NT2/D1 (cell line): ENCODE measurements at regions not wholly inside any gene's neighbourhood (a gene's known extent, or its start where the extent isn't known, plus 50 kb on each side); places are given as distances from the start of the nearest gene placed in this dataset.

Experiments
- DNase-seq: peaks from one replicate; pipeline ENCODE4 v3.0.0-alpha.2; 2011; ENCODE audit warnings: low read depth, low spot score
- H3K27me3 ChIP-seq: 2 replicates; pipeline ENCODE4 v1.6.0; 2011; ENCODE audit warnings: mild to moderate bottlenecking; ENCODE audit not compliant: insufficient read length, insufficient read depth
- H3K36me3 ChIP-seq: 2 replicates; pipeline ENCODE4 v1.6.1; 2011; ENCODE audit warnings: mild to moderate bottlenecking, low read length, mixed read lengths; ENCODE audit not compliant: insufficient read depth, insufficient read length
- H3K4me1 ChIP-seq: 2 replicates; pipeline ENCODE4 v1.5.1; 2011; ENCODE audit not compliant: insufficient read depth, insufficient read length
- H3K4me3 ChIP-seq: 2 replicates; pipeline ENCODE4 v1.5.1; 2011; ENCODE audit warnings: low read depth; ENCODE audit not compliant: insufficient read length
- H3K9ac ChIP-seq: 2 replicates; pipeline ENCODE4 v1.6.0; 2011; ENCODE audit warnings: low read depth; ENCODE audit not compliant: insufficient read length
- H3K9me3 ChIP-seq: 2 replicates; pipeline ENCODE4 v1.5.1; 2011; ENCODE audit warnings: mild to moderate bottlenecking, low read length; ENCODE audit not compliant: insufficient read depth
- SUZ12 ChIP-seq: IDR thresholded peaks from 2 replicates; pipeline ENCODE4 v1.6.1; 2011; ENCODE audit not compliant: insufficient read length, insufficient read depth; ENCODE audit errors: extremely low read depth
- YY1 ChIP-seq: IDR thresholded peaks from 2 replicates; pipeline ENCODE4 v1.6.1; 2011; ENCODE audit not compliant: insufficient read length, insufficient read depth
- ZNF274 ChIP-seq: IDR thresholded peaks from 2 replicates; pipeline ENCODE4 v1.6.1; 2011; ENCODE audit warnings: mild to moderate bottlenecking, low read depth, low read length

- H3K27me3 ChIP-seq, result no peaks in the 10 kb centered on the region
- H3K9ac ChIP-seq, result no peak overlapping the region
Observed at GRCh38 chr14:81673930-81674329, 140.3 kb upstream of the SEL1L start.

GRCh38 chr14:81676395-81676794 lies 142.7 kb upstream of the SEL1L start:
- H3K9ac ChIP-seq, result no peak overlapping the region
- DNase-seq, result no peak
- H3K4me1 ChIP-seq, result no peaks in the 10 kb centered on the region
- no peak for TF ChIP-seq SUZ12
- no peak for TF ChIP-seq YY1
- TF ChIP-seq ZNF274, result no peak
- peaks cover 8% of the 10 kb centered on the region; the same call in 1 of the 2 replicates for H3K9me3 ChIP-seq
- no peak overlapping the region for H3K4me3 ChIP-seq
- H3K36me3 ChIP-seq, result no peaks in the 10 kb centered on the region
- no peaks in the 10 kb centered on the region for H3K27me3 ChIP-seq

More at GRCh38 chr14:81673930-81674329, 140.3 kb upstream of the SEL1L start:
- Histone ChIP-seq H3K9me3 (peaks cover 9% of the 10 kb centered on the region; the same call in 1 of the 2 replicates), H3K4me3 (no peak overlapping the region), H3K36me3 (no peaks in the 10 kb centered on the region), H3K4me1 (no peaks in the 10 kb centered on the region)
- TF ChIP-seq YY1, result no peak
- no peak for TF ChIP-seq SUZ12
- no peak for TF ChIP-seq ZNF274
- DNase-seq, result no peak

GRCh38 chr14:81676879-81677278 lies 143.2 kb upstream of the SEL1L start:
- Histone ChIP-seq H3K4me1 (no peaks in the 10 kb centered on the region), H3K4me3 (no peak overlapping the region), H3K9ac (no peak overlapping the region), H3K36me3 (no peaks in the 10 kb centered on the region), H3K9me3 (peaks cover 8% of the 10 kb centered on the region; the same call in 1 of the 2 replicates), H3K27me3 (no peaks in the 10 kb centered on the region)
- TF ChIP-seq ZNF274, result no peak
- no peak for TF ChIP-seq YY1
- no peak for TF ChIP-seq SUZ12
- no peak for DNase-seq

GRCh38 chr14:81677736-81678135 lies 144.1 kb upstream of the SEL1L start:
- Histone ChIP-seq H3K27me3 (no peaks in the 10 kb centered on the region), H3K36me3 (no peaks in the 10 kb centered on the region), H3K9ac (no peak overlapping the region), H3K4me3 (no peak overlapping the region), H3K4me1 (no peaks in the 10 kb centered on the region), H3K9me3 (peaks cover 8% of the 10 kb centered on the region; the same call in 1 of the 2 replicates)
- DNase-seq, result no peak
- TF ChIP-seq SUZ12 (no peak), ZNF274 (no peak), YY1 (no peak)

GRCh38 chr14:81679226-81679625 lies 145.6 kb upstream of the SEL1L start:
- peaks cover 8% of the 10 kb centered on the region; the same call in 1 of the 2 replicates for H3K9me3 ChIP-seq
- H3K27me3 ChIP-seq, result no peaks in the 10 kb centered on the region
- no peak for DNase-seq
- no peaks in the 10 kb centered on the region for H3K4me1 ChIP-seq
- TF ChIP-seq YY1 (no peak), ZNF274 (no peak), SUZ12 (no peak)
- H3K9ac ChIP-seq, result no peak overlapping the region
- H3K4me3 ChIP-seq, result no peak overlapping the region
- no peaks in the 10 kb centered on the region for H3K36me3 ChIP-seq

GRCh38 chr14:81681541-81681940 lies 147.9 kb upstream of the SEL1L start:
- Histone ChIP-seq H3K4me3 (no peak overlapping the region), H3K9ac (no peak overlapping the region), H3K36me3 (no peaks in the 10 kb centered on the region), H3K9me3 (peaks cover 8% of the 10 kb centered on the region; the same call in 1 of the 2 replicates), H3K27me3 (no peaks in the 10 kb centered on the region), H3K4me1 (no peaks in the 10 kb centered on the region)
- DNase-seq, result no peak
- TF ChIP-seq SUZ12 (no peak), YY1 (no peak), ZNF274 (no peak)

- TF ChIP-seq YY1 (no peak), SUZ12 (no peak), ZNF274 (no peak)
- no peaks in the 10 kb centered on the region for H3K36me3 ChIP-seq
- H3K4me3 ChIP-seq, result no peak overlapping the region
- H3K4me1 ChIP-seq, result no peaks in the 10 kb centered on the region
- no peak overlapping the region for H3K9ac ChIP-seq
- peaks cover 8% of the 10 kb centered on the region; the same call in 1 of the 2 replicates for H3K9me3 ChIP-seq
- DNase-seq, result no peak
- H3K27me3 ChIP-seq, result no peaks in the 10 kb centered on the region
Observed at GRCh38 chr14:81682134-81682533, 148.5 kb upstream of the SEL1L start.

- no peaks in the 10 kb centered on the region for H3K27me3 ChIP-seq
- TF ChIP-seq YY1 (no peak), SUZ12 (no peak), ZNF274 (no peak)
Observed at GRCh38 chr14:81682701-81683100, 149.0 kb upstream of the SEL1L start.

More at GRCh38 chr14:81682701-81683100, 149.0 kb upstream of the SEL1L start:
- peaks cover 8% of the 10 kb centered on the region; the same call in 1 of the 2 replicates for H3K9me3 ChIP-seq
- DNase-seq, result no peak
- no peak overlapping the region for H3K4me3 ChIP-seq
- H3K4me1 ChIP-seq, result no peaks in the 10 kb centered on the region
- H3K9ac ChIP-seq, result no peak overlapping the region
- H3K36me3 ChIP-seq, result no peaks in the 10 kb centered on the region
